Left lung (tissue), 4 donors: ENCODE measurements at regions not wholly inside any gene's neighbourhood (a gene's known extent, or its start where the extent isn't known, plus 50 kb on each side); places are given as distances from the start of the nearest gene placed in this dataset.

Experiments used
- ATAC-seq: fragments of 200-7000 bp; cut with Tn5 transposase; one replicate; pipeline ENCODE4 v1.9.1; 2020; ENCODE audit warnings: moderate library complexity
- DNase-seq, 4 donors: peaks; one replicate each; pipeline ENCODE4 v3.0.0-alpha.2; 2013 to 2020
- H3K27ac ChIP-seq, 2 donors: fragments of 200-600 bp; sonication (generic) in 1 of 2; one replicate each; pipeline versions ENCODE4 v1.5.0 to v1.8.0; 2020 to 2021
- H3K27me3 ChIP-seq, 2 donors: fragments of 200-600 bp; sonication (generic) in 1 of 2; one replicate each; pipeline versions ENCODE4 v1.5.0 to v1.8.0; 2020 to 2021
- H3K36me3 ChIP-seq, 2 donors: fragments of 200-600 bp; sonication (generic) in 1 of 2; one replicate each; pipeline versions ENCODE4 v1.5.0 to v1.8.0; 2020 to 2021
- H3K4me1 ChIP-seq, 2 donors: fragments of 200-600 bp; one replicate each; pipeline ENCODE4 v1.8.0; 2021
- H3K4me3 ChIP-seq, 2 donors: fragments of 200-600 bp; sonication (generic) in 1 of 2; one replicate each; pipeline versions ENCODE4 v1.5.0 to v1.8.0; 2020 to 2021; ENCODE audit warnings: mild to moderate bottlenecking in 1 of 2
- H3K9me3 ChIP-seq, 2 donors: fragments of 200-600 bp; sonication (generic) in 1 of 2; one replicate each; pipeline versions ENCODE4 v1.5.0 to v1.8.0; 2020 to 2021
- CTCF ChIP-seq, 2 donors: fragments of 200-600 bp; sonication (generic) in 1 of 2; IDR thresholded peaks; one replicate each; pipeline versions ENCODE4 v1.5.0 to v1.8.0; 2021; ENCODE audit warnings: antibody characterized with exemption in 2 of 2
- intact Hi-C, 2 donors: fragments of 100-400 bp; cut with DNase I; formaldehyde crosslinking; loops; one replicate each; pipeline versions ENCODE4 v1.11.2 to v1.14.2; 2022
- donor health status: DM: no; HTN: yes; CAD: no.
- donor health status: DM: no; HTN: no; CAD: no.

- no peak for TF ChIP-seq CTCF (IDR thresholded peaks at IDR 0.05)
- ATAC-seq = no peak
- Histone ChIP-seq H3K4me1 (no peaks in the 10 kb centered on the region), H3K9me3 (peaks cover 0 to 3% of the 10 kb centered on the region in 2 donors), H3K27ac (no peak overlapping the region), H3K36me3 (no peaks in the 10 kb centered on the region), H3K4me3 (no peak overlapping the region), H3K27me3 (no peaks in the 10 kb centered on the region)
- no peak for DNase-seq
- intact Hi-C loops = no loop called here
Measured at GRCh38 chr2:14316594-14316993, 315.9 kb upstream of the LRATD1 start.

- no peak for ATAC-seq
- intact Hi-C loops = no loop called here
- TF ChIP-seq CTCF (IDR thresholded peaks at IDR 0.05) = no peak
- peaks cover 0 to 3% of the 10 kb centered on the region in 2 donors for H3K9me3 ChIP-seq
- no peak overlapping the region for H3K27ac ChIP-seq
- H3K36me3 ChIP-seq = no peaks in the 10 kb centered on the region
- DNase-seq = no peak
- no peaks in the 10 kb centered on the region for H3K27me3 ChIP-seq
- no peak overlapping the region for H3K4me3 ChIP-seq
- H3K4me1 ChIP-seq = no peaks in the 10 kb centered on the region
Measured at GRCh38 chr2:14321357-14321756, 311.2 kb upstream of the LRATD1 start.

GRCh38 chr2:14322306-14322705, 310.2 kb upstream of the LRATD1 start:
- no peaks in the 10 kb centered on the region for H3K27me3 ChIP-seq
- no peaks in the 10 kb centered on the region for H3K36me3 ChIP-seq
- DNase-seq = peak in 2 of 4 donors; percentile 29 to 54
- no peaks in the 10 kb centered on the region for H3K9me3 ChIP-seq
- no peak for TF ChIP-seq CTCF (IDR thresholded peaks at IDR 0.05)
- H3K4me3 ChIP-seq = no peak overlapping the region
- H3K27ac ChIP-seq = no peak overlapping the region
- ATAC-seq = no peak
- no peaks in the 10 kb centered on the region for H3K4me1 ChIP-seq
- intact Hi-C loops = no loop called here

GRCh38 chr2:14324308-14324707, 308.2 kb upstream of the LRATD1 start:
- no peak overlapping the region for H3K4me3 ChIP-seq
- intact Hi-C loops = no loop called here
- no peak for TF ChIP-seq CTCF (IDR thresholded peaks at IDR 0.05)

GRCh38 chr2:14330884-14331283, 301.6 kb upstream of the LRATD1 start:
- DNase-seq (no peak), ATAC-seq (no peak)
- Histone ChIP-seq H3K36me3 (no peaks in the 10 kb centered on the region), H3K27ac (no peak overlapping the region), H3K27me3 (no peaks in the 10 kb centered on the region), H3K4me1 (no peaks in the 10 kb centered on the region), H3K4me3 (no peak overlapping the region), H3K9me3 (no peaks in the 10 kb centered on the region)
- no peak for TF ChIP-seq CTCF (IDR thresholded peaks at IDR 0.05)
- intact Hi-C loops = no loop called here

More at GRCh38 chr2:14324308-14324707, 308.2 kb upstream of the LRATD1 start:
- no peaks in the 10 kb centered on the region for H3K36me3 ChIP-seq
- no peak overlapping the region for H3K27ac ChIP-seq
- ATAC-seq (no peak), DNase-seq (no peak)
- H3K9me3 ChIP-seq = no peaks in the 10 kb centered on the region
- H3K27me3 ChIP-seq = no peaks in the 10 kb centered on the region
- no peaks in the 10 kb centered on the region for H3K4me1 ChIP-seq
